ENCODE measurements at regions not wholly inside any gene's neighbourhood (a gene's known extent, or its start where the extent isn't known, plus 50 kb on each side); places are given as distances from the start of the nearest gene placed in this dataset.

DNA sequence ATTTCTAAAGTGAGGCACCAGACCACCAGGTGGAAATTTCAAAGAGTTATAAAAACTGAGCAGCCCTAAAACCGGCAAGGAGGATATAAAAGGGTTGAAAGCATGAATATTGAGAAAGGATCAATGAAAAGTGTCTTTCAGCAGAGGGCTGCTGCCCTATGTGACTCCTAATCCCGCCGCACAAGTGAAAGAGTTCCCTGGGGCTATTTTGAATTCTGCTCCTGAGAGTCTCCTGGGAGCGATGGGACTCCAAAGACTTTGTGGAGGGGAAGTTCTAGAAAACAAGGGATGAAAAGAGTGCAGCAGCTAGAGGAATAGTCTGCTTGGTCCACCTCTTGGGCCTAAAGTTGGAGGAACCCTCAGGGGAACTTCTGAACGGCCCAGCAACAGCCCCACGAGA, 205.2 kb downstream of the SP3 start:
- in situ Hi-C loops (cut with HindIII; ENCODE audit: low sequenced_read_pairs): no loop called here
- TF ChIP-seq, protein P1, sequence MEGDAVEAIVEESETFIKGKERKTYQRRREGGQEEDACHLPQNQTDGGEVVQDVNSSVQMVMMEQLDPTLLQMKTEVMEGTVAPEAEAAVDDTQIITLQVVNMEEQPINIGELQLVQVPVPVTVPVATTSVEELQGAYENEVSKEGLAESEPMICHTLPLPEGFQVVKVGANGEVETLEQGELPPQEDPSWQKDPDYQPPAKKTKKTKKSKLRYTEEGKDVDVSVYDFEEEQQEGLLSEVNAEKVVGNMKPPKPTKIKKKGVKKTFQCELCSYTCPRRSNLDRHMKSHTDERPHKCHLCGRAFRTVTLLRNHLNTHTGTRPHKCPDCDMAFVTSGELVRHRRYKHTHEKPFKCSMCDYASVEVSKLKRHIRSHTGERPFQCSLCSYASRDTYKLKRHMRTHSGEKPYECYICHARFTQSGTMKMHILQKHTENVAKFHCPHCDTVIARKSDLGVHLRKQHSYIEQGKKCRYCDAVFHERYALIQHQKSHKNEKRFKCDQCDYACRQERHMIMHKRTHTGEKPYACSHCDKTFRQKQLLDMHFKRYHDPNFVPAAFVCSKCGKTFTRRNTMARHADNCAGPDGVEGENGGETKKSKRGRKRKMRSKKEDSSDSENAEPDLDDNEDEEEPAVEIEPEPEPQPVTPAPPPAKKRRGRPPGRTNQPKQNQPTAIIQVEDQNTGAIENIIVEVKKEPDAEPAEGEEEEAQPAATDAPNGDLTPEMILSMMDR (IDR thresholded peaks at IDR 0.05; ENCODE audit: low read depth, low read length, missing control alignments): no peak
- H3K4me3 ChIP-seq (ENCODE audit: low read depth, low read length): no peak overlapping the region
- DNase-seq (ENCODE audit: low read depth): no peak

DNA sequence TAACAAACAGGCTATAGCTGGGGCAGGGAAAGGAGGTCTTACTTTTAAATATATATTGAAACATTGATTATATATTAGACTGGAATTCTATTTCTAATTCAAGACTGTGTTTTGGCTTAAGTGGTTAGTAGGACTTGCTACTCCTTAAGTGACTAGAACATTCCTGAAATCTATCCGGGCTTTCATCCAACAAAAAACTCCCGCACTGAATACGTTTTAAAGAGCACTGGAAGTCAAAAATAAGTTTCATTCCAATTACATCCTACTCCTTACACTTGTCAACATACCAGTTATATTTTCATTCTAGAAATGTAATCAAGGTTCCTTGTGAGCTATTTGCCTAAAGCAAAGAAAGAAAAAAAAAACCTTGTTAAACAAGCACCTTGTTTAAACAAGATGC, 204.6 kb downstream of the SP3 start:
- no peak overlapping the region for H3K4me3 ChIP-seq (ENCODE audit: low read depth, low read length)
- in situ Hi-C loops (cut with HindIII; ENCODE audit: low sequenced_read_pairs): no loop called here
- DNase-seq (ENCODE audit: low read depth): peak; percentile 56

GRCh38 chr2:173761603-173762119, 203.5 kb downstream of the SP3 start:
- no peak overlapping the region for H3K4me3 ChIP-seq (ENCODE audit: low read depth, low read length)
- DNase-seq (ENCODE audit: low read depth): no peak
- TF ChIP-seq, protein P1 (IDR thresholded peaks at IDR 0.05; ENCODE audit: low read depth, low read length, missing control alignments): no peak
- in situ Hi-C loops (cut with HindIII; ENCODE audit: low sequenced_read_pairs): no loop called here

More for the DNA sequence above, 204.6 kb downstream of the SP3 start:
- TF ChIP-seq, protein P1 (IDR thresholded peaks at IDR 0.05; ENCODE audit: low read depth, low read length, missing control alignments): no peak

DNA sequence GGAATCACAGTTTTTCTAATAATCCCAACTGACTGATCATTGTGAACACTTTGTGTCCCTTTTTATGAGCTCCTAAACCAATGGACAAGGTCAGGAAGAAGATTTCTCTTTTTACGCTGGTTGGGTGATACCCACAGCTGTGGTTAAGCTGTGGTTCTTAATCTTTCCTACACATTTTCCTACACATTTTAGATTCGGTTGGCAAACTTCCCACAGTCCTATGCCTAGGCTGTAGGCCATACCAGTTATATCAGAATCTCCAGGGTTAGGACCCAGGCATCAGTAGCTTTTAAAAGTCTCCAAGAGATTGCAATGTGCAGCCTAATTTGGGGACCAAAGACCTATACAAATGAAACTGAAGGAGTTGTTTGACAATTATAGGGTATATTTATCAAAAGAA, 203.0 kb downstream of the SP3 start:
- in situ Hi-C loops (cut with HindIII; ENCODE audit: low sequenced_read_pairs): no loop called here
- TF ChIP-seq, protein P1 (IDR thresholded peaks at IDR 0.05; ENCODE audit: low read depth, low read length, missing control alignments): no peak
- no peak for DNase-seq (ENCODE audit: low read depth)
- no peak overlapping the region for H3K4me3 ChIP-seq (ENCODE audit: low read depth, low read length)

GRCh38 chr2:173762864-173763263, 202.3 kb downstream of the SP3 start:
- TF ChIP-seq, protein P1 (IDR thresholded peaks at IDR 0.05; ENCODE audit: low read depth, low read length, missing control alignments): no peak
- H3K4me3 ChIP-seq (ENCODE audit: low read depth, low read length): no peak overlapping the region
- DNase-seq (ENCODE audit: low read depth): no peak
- in situ Hi-C loops (cut with HindIII; ENCODE audit: low sequenced_read_pairs): no loop called here

DNA sequence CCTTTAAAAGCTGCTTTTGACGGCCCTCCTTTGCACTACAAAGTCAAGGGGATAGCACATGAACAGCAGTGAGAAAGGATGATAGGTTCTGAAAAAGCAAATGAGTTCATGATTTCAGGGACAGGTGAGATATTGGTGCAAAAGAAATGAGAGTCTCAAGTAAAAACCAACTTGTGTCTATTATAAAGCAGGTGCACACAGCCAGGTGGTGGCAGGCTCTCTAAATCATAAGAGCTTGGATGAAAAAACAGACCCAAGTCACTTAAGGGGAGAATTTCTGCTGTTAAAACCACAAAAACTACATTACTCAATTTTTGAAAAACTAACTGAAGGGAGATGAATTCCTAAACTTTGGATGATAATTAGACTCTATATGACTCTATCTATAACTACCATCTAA, 201.5 kb downstream of the SP3 start:
- TF ChIP-seq, protein P1 (IDR thresholded peaks at IDR 0.05; ENCODE audit: low read depth, low read length, missing control alignments): no peak
- H3K4me3 ChIP-seq (ENCODE audit: low read depth, low read length): no peak overlapping the region
- no peak for DNase-seq (ENCODE audit: low read depth)
- in situ Hi-C loops (cut with HindIII; ENCODE audit: low sequenced_read_pairs): no loop called here

GRCh38 chr2:173764094-173764493, 201.1 kb downstream of the SP3 start:
- no peak for DNase-seq (ENCODE audit: low read depth)
- in situ Hi-C loops (cut with HindIII; ENCODE audit: low sequenced_read_pairs): no loop called here
- TF ChIP-seq, protein P1 (IDR thresholded peaks at IDR 0.05; ENCODE audit: low read depth, low read length, missing control alignments): no peak
- H3K4me3 ChIP-seq (ENCODE audit: low read depth, low read length): no peak overlapping the region

All from astrocyte of the cerebellum (primary cell).